Stimulated activated CD4-positive, alpha-beta T cell treated with anti-CD3 and anti-CD28 coated beads, Interleukin-4, amount 100 ng/mL, for 1 hour (primary cell): ENCODE measurements at regions not wholly inside any gene's neighbourhood (a gene's known extent, or its start where the extent isn't known, plus 50 kb on each side); places are given as distances from the start of the nearest gene placed in this dataset.

ENCODE experiments used
- DNase-seq: peaks from one replicate; pipeline ENCODE4 v3.0.0-alpha.2; 2020

- DNase-seq = no peak
These were observed 410.0 kb upstream of the CCDC196 start for GRCh38 chr14:66076176-66076575.

GRCh38 chr14:66078006-66078405, 408.2 kb upstream of the CCDC196 start:
- DNase-seq = no peak

GRCh38 chr14:66081594-66082376, 404.4 kb upstream of the CCDC196 start:
- no peak for DNase-seq

GRCh38 chr14:66085224-66085623, 400.9 kb upstream of the CCDC196 start:
- DNase-seq = no peak

GRCh38 chr14:66085665-66086064, 400.5 kb upstream of the CCDC196 start:
- DNase-seq = no peak

DNA sequence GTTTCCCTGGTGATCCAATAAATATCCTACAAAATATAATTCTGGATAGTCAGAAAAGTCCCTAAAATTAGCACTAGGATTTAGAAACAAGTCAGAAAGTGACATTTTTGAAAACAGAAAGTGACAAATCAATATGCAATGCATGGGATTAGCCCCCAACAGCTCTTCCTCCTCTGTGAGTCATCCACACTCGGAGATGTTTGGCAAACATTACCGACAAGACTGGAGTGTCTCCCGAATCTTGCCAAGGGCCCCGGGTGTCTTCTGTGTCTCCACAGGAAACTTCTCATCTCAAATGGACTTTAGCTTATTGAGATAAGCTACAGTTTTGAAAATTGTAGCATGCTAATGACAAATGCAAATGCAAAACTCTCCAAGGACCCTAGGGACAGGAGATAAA, 398.9 kb upstream of the CCDC196 start:
- no peak for DNase-seq

DNA sequence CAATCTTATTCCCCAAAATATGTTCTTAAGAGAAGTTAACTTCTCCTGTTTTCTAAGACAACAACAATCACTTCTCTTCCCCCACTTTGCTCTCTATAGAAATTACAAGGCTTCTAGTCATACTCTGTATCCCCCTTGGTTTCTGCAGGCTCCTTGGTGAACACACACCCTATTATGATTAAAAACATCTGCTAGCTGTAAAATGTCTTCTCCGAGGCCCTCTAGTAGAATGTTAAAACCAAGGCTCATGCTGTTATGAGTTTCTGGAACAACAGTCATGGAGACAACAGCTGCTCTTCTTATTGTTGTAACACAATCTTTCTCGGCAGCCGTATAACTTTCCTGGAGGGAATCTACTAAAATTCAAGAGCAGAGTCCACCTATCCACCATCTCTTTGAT, 397.5 kb upstream of the CCDC196 start:
- DNase-seq = no peak

- DNase-seq = no peak
These were observed 394.0 kb upstream of the CCDC196 start for GRCh38 chr14:66092206-66092605.

- no peak for DNase-seq
These were observed 393.4 kb upstream of the CCDC196 start for GRCh38 chr14:66092748-66093147.

GRCh38 chr14:66094001-66094727, 392.0 kb upstream of the CCDC196 start:
- DNase-seq = no peak

DNA sequence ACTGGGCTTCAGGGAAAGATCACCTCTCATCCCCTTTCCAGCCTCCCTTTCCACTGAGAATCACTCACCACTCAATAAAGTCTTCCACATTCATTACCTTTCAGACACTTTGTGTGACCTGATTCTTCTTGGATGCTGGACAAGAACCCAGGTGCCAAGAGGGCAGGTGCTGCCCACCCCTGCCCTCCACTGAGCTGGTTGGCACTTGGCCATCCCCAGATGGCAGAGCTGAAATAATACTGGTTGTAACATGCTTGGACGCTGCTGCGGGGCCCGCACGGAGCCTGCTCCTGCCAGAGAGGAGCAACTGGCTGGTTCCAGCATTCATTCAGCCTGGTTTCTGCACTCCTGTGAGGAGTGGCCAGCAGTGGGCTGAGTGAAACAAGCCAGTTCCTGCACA, 386.7 kb upstream of the CCDC196 start:
- DNase-seq = no peak

DNA sequence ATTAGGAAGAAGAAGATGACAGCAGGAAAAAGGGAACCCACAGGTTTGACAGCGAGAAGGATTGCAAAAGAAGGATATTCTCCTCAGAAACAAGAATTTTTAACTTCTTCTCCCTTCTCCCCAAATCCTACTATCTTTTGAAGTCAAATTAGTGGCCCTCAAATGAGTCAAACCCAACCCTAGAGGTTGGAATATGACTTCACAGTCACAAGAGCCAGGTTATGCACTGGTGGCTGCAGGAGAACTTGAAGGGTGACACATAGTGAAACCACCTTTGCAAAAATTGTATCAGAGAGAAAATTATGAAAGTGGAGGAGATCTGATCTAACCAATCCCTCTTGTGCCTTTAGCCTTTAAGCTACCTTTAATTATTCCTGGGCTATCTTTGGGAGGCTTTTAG, 386.2 kb upstream of the CCDC196 start:
- no peak for DNase-seq

DNA sequence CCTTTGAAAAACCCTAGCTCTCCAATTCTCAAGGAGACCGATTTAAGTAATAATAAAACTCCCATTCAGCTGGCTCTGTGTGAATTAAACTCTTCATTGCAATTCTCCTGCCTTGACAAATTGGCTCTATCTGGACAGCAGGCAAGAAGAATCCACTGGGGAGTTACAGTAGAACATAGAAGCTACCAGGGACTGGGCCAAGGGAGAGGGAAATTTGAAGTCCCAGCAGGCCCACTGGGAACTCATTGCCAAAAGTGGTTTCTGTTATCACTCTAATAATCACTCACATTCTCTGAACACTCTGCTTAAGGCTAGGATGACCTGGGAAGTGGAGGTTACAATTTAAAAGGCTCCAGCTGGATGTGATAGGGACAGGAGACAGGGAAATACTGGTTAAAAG, 384.5 kb upstream of the CCDC196 start:
- DNase-seq = no peak

- DNase-seq = no peak
These were observed 381.7 kb upstream of the CCDC196 start for GRCh38 chr14:66104486-66104885.

DNA sequence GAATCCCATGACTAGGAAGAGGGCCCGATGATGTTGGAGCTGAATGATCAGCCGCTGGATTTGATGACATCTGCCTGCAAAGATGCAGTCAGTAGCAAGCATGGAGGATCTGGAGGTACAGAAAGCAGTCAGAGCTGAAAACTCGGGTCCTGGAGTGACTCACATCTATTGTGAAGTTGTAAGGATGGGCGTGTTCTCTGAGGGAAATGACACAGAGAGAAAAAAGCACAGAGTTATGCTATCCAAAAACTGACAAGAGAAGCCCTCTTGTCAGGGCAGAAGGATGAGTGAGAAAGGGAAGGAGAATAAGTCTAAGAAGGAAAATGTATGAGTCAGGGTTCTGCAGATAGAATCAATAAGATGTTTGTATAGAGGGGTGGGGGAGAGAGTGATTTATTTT, 380.4 kb upstream of the CCDC196 start:
- DNase-seq = no peak

DNA sequence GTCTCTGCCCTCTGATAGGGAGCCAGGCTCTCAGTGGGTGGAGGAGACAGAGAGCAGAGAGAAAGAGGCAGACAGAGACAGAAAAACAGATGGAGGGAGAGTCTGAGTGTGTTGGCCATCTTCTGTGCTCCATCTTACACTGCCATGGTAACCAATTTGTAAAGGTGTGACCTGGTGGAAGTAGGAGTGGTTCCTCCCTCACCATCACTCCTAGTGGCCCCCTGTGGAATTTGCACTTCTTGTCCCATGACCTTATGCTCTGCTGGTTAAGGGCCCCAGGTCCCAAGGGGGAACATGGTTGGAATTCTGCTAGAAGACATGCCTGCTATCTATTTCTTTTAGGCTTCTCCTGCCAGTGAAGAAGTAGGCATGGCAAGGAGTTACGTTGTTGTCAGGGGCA, 376.7 kb upstream of the CCDC196 start:
- DNase-seq = no peak

DNA sequence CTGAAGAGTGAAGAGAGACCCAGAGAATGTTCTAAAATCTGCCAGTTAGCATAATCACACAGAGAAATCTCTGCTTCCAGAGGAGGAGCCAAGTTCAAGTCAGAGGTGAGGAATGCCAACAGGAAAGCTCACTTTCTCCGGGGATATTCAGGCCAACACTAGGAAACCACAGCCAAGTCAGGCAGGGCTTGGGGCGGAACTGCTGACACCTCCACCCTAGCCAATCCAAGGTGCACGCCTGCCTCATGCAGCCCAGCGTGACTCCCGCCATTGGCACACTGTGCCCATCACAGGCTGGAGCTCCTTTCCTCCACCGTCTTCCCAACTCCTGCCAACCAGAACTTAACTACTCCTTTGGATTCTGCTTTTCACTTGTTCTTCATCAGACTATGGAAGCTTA, 374.3 kb upstream of the CCDC196 start:
- no peak for DNase-seq

GRCh38 chr14:66114071-66114470, 372.1 kb upstream of the CCDC196 start:
- no peak for DNase-seq

GRCh38 chr14:66115740-66116502, 370.2 kb upstream of the CCDC196 start:
- DNase-seq = no peak

DNA sequence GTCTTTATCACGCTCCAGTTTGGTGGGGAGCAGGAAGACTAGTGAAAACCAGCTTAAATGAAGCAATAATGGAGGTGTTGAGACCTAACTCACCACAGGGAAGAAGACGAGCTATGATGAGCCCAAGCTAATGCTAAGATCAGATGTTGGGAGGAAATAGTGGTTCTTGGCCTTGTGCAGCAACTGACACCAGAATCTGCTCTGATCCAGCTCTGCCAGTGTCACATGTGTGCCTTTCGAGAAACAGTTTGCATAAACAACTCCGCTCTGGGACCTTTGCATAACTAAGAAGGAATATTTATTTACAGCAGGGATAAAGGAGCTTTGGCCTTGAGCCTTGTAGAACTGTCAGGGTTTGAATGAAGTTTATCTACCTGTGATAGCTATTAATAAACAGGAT, 369.4 kb upstream of the CCDC196 start:
- no peak for DNase-seq

DNA sequence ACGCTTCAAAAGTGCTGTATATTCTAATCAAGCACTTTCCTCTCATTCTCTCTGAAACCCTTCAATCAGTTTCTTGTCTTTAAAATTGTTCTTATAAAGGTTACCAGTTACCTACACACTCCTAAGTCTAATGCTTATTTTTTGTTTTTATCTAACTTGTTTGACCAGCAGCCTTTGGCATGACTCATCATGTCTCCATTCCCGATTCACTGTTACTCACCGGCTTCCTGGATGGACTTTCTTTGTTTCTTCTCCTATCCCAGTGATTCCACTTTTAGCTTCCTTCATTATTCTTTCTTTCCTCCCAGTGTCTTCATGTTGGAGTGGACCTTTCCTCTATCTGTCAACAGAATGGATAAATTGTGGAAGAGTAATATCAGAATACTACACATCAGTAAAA, 368.6 kb upstream of the CCDC196 start:
- no peak for DNase-seq

DNA sequence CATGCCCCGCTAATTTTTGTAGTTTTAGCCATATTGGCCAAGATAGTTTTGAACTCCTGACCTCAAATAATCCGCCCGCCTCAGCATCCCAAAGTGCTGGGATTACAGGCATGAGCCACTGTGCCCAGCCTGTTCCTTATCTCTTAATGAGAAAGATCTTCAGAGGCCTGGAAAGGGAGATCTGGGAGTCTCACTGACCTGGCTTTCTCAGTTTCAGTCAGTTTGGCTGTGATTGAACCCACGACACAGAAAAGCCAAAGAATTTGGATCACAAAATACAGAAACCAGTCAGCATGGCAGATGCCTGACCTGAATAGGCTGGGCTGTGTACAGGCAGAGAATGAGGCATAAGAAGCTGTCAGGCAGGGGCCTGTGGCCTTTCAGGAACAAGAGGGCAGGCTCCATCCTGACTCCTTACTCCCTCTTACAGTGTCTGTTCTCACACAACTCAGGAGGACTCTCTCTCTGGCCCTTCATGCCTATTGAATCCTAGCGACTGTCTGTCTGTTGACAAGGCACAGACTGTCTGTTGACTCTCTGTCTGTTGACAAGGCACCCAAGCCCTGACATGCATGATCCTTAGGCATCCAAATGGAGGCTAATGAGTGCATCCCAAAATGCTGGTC, 366.5 kb upstream of the CCDC196 start:
- DNase-seq = no peak

- DNase-seq = no peak
These were observed 365.8 kb upstream of the CCDC196 start for GRCh38 chr14:66120402-66120801.
